NCI-H1105 treated with DMSO at 0.1 percent for 48 hours (cell line): ENCODE measurements at regions not wholly inside any gene's neighbourhood (a gene's known extent, or its start where the extent isn't known, plus 50 kb on each side); places are given as distances from the start of the nearest gene placed in this dataset.

Experiments used
- DNase-seq: peaks from one replicate; lab custom pipeline; 2025; lab: John Stamatoyannopoulos, UW

GRCh38 chr7:155920068-155920461, 107.8 kb upstream of the SHH start:
- no peak for DNase-seq

DNA sequence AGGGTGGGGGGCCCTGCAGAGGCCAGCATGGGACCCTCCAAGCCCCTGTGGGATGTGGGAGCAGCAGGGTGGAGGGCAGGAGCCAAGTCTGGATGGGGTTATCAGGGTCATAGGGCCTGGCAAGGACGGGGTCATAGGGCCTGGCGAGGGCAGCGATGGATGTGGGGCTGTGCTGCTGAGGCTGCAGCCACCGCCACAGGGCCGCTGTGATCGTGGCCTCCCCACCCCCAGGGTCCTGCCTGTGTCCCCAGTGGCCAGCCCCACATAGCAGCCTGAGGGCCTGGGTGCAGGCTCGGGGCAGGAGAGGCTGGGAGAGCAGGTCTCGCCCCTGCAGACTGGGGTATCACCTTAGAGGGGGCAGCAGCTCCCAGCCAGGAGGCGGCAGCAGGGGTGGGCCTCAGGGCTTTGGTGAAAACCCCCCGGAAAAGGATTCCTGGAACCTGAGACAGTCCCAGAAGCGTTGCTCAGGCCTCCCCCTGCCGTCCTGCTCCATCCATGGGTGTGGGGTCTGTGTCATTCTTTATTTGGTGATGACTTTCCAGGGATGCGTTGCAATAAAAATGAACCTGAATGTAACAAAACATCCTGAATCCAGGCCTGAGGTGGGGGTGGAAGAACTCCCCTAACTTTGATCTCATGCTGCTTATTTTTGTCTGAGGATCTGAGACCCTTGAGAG, 107.3 kb upstream of the SHH start:
- DNase-seq: no peak

- DNase-seq: no peak
These were observed 106.6 kb upstream of the SHH start for GRCh38 chr7:155918720-155919390.

- DNase-seq: no peak
These were observed 105.7 kb upstream of the SHH start for GRCh38 chr7:155917836-155918430.

- DNase-seq: no peak
These were observed 104.8 kb upstream of the SHH start for GRCh38 chr7:155916926-155917655.

GRCh38 chr7:155914341-155914740, 102.1 kb upstream of the SHH start:
- DNase-seq: no peak

DNA sequence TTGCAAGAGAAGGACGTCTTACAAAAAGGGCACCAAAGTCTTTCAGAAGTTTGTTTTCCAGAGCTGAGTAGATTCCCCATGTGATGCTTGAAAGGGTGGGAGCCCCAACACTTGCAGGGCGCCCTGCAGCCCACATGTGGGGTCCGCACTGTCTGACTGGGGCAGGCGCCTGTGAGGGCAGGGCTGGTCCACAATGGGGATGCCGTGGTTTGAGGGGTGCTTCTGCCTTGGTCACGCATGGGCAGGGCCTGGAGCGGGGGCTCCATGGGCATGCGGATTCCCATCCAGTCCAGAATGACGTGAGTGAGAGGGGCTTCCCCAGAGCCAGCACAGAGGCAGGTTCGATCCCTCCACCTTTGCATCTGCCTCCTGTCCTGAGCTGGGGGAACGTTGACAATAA, 101.5 kb upstream of the SHH start:
- no peak for DNase-seq

DNA sequence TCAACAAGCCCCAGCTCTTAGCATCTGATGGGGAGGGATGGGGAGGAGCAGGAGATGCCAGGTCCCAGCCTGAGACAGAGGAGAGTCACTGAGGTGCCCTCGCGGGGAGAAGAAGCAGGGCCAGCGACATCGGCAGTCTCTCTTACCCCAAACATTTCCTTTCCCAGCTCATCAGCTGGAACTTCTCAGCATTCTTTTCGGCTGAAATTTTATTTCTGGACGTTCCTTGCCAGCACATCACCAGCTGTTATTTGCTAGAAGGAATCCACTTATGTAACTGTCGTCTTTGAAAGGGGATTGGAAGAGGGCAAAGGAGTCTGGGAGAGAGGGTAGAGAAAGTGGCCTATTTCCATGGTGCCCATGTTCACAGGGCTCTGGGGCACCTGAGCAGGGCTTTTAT, 101.0 kb upstream of the SHH start:
- no peak for DNase-seq

DNA sequence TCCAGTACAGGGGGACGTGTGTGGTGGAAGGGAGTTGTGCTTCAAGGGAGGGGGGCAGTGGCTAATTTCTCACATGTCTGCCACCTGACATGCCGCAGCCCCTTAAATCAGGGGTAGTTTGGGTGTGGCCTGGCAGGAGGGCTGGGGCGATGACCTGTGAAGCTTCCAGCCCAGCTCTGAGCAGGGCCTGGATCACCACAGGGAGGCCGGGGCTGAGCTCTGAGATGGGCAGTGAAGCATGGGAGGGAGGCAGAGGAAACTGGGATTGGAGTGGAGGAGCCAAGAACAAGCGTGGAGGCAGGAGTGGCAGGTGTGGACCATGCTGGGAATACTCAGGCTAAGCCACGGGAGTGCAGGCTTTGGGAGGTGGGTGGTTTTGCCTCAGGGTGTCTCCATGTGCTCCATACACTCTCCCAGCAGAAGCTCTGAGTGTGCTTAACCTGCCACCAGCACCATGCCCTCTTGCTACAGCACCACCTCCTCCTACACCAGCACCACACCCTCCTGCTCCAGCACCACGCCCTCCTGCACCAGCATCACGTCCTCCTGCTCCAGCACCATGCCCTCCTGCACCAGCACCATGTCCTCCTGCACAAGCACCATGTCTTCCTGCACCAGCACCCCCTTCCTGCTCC, 99.3 kb upstream of the SHH start:
- no peak for DNase-seq

- no peak for DNase-seq
These were observed 96.1 kb upstream of the SHH start for GRCh38 chr7:155908385-155908784.

DNA sequence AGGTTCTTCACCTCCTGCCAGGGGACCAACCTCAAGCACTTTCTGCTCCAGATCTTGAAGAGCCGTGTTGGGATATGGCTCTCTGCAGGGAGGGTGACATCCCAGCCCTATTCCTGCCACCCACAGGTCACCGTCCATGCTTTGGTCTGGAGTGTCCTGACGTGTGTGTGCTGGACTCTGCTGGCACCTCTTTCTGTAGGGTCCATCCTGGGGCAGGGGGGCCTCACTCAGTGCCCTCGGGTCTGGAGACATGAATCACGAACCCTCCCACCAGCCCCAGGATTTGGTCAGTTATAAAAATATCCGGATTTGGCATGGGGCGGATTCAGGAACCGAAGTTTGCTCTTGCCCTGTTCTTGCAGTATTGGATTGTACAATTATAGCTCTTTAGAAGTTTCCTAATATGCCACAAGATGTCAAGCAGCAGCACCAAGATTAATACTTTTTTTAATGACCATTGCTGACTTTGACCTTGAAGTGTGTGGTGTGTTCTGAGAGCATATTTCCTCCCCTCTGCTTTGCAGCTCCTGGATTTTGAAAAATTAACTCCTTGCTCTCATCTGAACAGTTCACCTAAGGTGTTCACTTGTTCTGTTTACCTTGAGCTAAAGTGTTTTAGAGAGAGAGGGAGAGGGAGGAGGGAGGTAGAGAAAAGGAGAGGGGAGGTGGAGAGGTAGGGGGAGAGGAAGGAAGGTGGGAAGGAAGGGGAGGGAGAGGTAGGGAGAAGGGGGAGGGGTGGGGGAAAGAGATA, 95.4 kb upstream of the SHH start:
- DNase-seq: no peak

DNA sequence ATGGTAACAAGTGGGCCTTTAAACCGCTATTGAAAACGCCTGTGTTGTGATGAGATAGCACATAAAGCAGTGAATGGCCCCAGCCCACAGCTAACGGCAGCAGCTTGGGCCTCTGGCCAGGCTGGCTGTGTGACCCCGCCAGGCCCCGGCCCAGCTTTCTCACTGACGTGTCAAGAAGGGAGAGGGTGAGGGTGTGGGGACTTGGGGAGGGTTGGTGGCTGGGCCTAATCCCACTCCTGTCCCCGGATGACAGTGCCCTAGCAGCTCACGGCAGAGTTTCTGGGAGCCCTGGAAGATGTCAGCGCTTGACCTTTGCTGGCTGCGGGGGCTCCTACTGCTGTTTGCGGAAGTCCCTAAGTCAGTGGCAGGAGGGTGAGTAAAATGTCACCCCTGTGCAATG, 88.9 kb upstream of the SHH start:
- DNase-seq: no peak

- DNase-seq: no peak
These were observed 87.3 kb upstream of the SHH start for GRCh38 chr7:155899596-155899995.

DNA sequence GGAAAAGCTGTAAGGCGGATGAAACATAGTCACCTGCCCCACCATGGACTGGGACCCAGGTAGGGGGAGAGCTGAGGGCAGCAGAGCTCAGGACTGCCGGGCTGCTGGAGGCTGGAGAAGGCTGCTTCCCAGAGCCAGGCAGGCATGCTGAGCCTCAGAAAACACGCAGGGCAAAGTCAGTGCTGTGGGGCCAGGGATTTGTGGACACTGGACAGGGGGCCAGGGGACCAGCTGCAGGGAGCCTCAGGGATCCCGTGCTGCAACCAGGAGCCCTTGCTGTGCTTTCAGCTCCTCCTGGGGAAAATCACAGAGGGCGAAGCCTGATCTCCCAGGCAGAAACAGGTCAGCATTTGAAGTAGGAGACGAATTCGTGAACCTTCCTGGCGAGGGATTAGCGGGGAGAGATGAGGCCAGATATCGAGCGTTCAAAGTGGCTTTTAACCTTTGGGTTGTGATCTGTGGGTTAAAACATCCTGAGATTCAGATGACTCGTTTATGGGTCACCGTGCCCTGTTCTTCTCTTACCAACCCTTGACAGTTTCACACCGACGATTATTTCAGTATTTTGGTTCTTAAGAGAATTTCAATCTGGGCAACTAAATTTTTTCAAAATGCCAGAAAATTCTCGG, 85.6 kb upstream of the SHH start:
- no peak for DNase-seq

- no peak for DNase-seq
These were observed 84.4 kb upstream of the SHH start for GRCh38 chr7:155896531-155897263.

DNA sequence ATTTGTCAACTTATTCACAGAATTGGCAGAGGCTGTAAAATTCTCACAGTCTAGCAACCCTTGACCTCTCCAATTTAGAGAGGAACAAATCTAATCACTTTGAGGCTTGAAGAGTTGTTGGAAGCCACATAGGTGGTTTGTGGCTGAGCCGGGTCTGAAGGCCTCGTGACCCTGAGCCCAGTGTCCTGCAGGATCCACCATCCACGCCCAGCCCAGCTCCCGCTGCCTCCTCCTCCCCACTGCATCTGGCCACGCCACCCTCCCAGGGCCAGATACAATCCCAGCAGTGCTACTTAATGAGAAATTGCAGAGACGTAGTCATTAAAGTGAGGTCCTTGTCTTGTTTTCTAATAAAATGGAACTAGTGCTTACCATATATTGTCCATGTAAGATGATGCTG, 81.4 kb upstream of the SHH start:
- DNase-seq: no peak

DNA sequence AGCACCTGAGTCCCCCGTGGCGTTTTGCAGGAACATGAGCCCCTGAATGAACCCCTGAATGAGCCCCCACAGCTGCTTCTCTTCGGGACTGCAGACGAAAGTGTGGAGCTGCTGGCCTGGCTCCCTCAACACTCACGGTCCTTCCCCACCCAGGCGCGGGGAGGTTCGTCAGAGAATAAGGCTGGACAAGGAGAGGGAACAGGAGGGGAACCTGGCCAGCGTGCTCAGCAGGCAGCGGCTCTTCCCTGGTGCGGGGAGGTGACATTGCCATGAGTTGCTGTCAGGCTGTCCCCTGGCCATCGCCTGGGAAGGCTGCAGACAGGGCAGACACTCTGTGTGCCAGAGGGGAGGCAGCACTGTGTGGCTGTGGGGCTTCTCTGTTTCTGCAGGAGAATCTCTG, 80.9 kb upstream of the SHH start:
- no peak for DNase-seq

GRCh38 chr7:155889636-155890511, 77.6 kb upstream of the SHH start:
- no peak for DNase-seq

DNA sequence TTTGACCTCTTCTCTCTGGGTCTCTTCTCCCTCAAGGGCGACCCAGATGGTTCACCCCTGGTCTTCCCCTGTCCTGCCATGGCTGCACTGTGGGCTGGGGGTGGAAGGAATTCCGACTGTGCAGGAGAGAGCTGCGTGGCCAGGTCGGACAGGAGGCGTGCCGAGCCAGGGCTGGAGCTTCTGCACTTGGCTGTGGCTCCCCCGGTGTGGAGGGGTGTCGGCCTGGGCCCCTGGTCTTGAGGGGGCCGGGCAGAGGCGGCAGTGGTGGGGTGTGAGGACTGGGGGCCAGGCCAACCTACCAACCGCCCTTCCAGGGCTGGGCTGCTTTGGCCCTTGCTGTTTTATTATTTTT, 74.9 kb upstream of the SHH start:
- no peak for DNase-seq
